ENCODE measurements at regions not wholly inside any gene's neighbourhood (a gene's known extent, or its start where the extent isn't known, plus 50 kb on each side); places are given as distances from the start of the nearest gene placed in this dataset.
A peak's percentile ranks its signal among the peaks of the same experiment; 100 is the strongest.

DNA sequence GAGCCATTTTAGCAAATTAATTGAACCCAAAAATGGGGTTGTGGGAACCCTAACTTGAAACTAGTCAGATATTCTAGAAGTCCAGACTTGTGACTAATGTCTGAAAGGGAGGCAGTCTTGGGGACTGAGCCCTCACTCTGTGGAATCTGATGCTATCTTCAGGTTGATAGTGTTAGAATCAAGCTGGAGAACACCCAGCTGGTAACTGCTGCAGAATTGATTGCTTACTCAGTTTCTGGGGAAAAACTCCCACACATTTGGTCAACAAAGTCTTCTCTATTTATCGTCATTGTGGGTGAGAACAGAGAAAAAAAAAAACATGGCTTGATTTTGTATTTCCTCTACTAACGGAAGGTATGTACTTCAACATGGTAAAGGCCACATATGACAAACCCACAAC is 1925.8 kb upstream of the CELF4 start:
- DNase-seq (ENCODE audit: extremely low spot score) = no peak
- ChIA-PET CTCF (no interaction called here), POLR2A (interaction anchor here (0.6 kb wide), 1 partner anchor 43 kb away, joined by 3 read pairs; no protein-coding TSS in a partner anchor)
- TF ChIP-seq TARDBP (IDR thresholded peaks at IDR 0.05) = no peak
- no peak for TF ChIP-seq FOXK2 (IDR thresholded peaks at IDR 0.05)
- TF ChIP-seq ARNT (IDR thresholded peaks at IDR 0.05) = no peak
- TF ChIP-seq LEF1 (IDR thresholded peaks at IDR 0.05; ENCODE audit: borderline replicate concordance) = no peak
- no peak for TF ChIP-seq ELF4 (IDR thresholded peaks at IDR 0.05)
- no peak for TF ChIP-seq L3MBTL2 (conservative IDR thresholded peaks at IDR 0.05)
- TF ChIP-seq NFRKB (IDR thresholded peaks at IDR 0.05) = no peak
- TF ChIP-seq, protein P1, sequence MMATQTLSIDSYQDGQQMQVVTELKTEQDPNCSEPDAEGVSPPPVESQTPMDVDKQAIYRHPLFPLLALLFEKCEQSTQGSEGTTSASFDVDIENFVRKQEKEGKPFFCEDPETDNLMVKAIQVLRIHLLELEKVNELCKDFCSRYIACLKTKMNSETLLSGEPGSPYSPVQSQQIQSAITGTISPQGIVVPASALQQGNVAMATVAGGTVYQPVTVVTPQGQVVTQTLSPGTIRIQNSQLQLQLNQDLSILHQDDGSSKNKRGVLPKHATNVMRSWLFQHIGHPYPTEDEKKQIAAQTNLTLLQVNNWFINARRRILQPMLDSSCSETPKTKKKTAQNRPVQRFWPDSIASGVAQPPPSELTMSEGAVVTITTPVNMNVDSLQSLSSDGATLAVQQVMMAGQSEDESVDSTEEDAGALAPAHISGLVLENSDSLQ (IDR thresholded peaks at IDR 0.05) = no peak
- no peak for TF ChIP-seq FOXM1 (IDR thresholded peaks at IDR 0.05; ENCODE audit: borderline replicate concordance)
- TF ChIP-seq FOXA1 (IDR thresholded peaks at IDR 0.05) = no peak
- no peak for TF ChIP-seq CTBP1 (IDR thresholded peaks at IDR 0.05; ENCODE audit: borderline replicate concordance)
- no peak for TF ChIP-seq HDGF (IDR thresholded peaks at IDR 0.05; ENCODE audit: borderline replicate concordance)
- TF ChIP-seq BHLHE40 (IDR thresholded peaks at IDR 0.05; ENCODE audit: borderline replicate concordance) = no peak
- no peak for TF ChIP-seq ZNF384 (IDR thresholded peaks at IDR 0.05)
- no peak for TF ChIP-seq SUZ12 (IDR thresholded peaks at IDR 0.05)
- no peak for TF ChIP-seq SP1 (IDR thresholded peaks at IDR 0.05)

- CTCF ChIA-PET = no interaction called here
- POLR2A ChIA-PET = no interaction called here
- DNase-seq (ENCODE audit: extremely low spot score) = no peak
- no peak for TF ChIP-seq ARNT (IDR thresholded peaks at IDR 0.05)
- TF ChIP-seq LEF1 (IDR thresholded peaks at IDR 0.05; ENCODE audit: borderline replicate concordance) = no peak
- no peak for TF ChIP-seq FOXK2 (IDR thresholded peaks at IDR 0.05)
- TF ChIP-seq, protein P1 (IDR thresholded peaks at IDR 0.05) = no peak
- TF ChIP-seq FOXA1 (IDR thresholded peaks at IDR 0.05) = no peak
- TF ChIP-seq SP1 (IDR thresholded peaks at IDR 0.05) = no peak
- TF ChIP-seq SUZ12 (IDR thresholded peaks at IDR 0.05) = no peak
- TF ChIP-seq CTBP1 (IDR thresholded peaks at IDR 0.05; ENCODE audit: borderline replicate concordance) = no peak
- TF ChIP-seq TARDBP (IDR thresholded peaks at IDR 0.05) = no peak
- TF ChIP-seq L3MBTL2 (conservative IDR thresholded peaks at IDR 0.05) = no peak
- TF ChIP-seq HDGF (IDR thresholded peaks at IDR 0.05; ENCODE audit: borderline replicate concordance) = no peak
- TF ChIP-seq BHLHE40 (IDR thresholded peaks at IDR 0.05; ENCODE audit: borderline replicate concordance) = no peak
- no peak for TF ChIP-seq NFRKB (IDR thresholded peaks at IDR 0.05)
- no peak for TF ChIP-seq FOXM1 (IDR thresholded peaks at IDR 0.05; ENCODE audit: borderline replicate concordance)
- TF ChIP-seq ZNF384 (IDR thresholded peaks at IDR 0.05) = no peak
- TF ChIP-seq ELF4 (IDR thresholded peaks at IDR 0.05) = no peak
Observed at GRCh38 chr18:39489431-39489830, 1923.8 kb upstream of the CELF4 start.

- CTCF ChIA-PET = no interaction called here
Observed at GRCh38 chr18:39487932-39488331, 1922.3 kb upstream of the CELF4 start.

DNA sequence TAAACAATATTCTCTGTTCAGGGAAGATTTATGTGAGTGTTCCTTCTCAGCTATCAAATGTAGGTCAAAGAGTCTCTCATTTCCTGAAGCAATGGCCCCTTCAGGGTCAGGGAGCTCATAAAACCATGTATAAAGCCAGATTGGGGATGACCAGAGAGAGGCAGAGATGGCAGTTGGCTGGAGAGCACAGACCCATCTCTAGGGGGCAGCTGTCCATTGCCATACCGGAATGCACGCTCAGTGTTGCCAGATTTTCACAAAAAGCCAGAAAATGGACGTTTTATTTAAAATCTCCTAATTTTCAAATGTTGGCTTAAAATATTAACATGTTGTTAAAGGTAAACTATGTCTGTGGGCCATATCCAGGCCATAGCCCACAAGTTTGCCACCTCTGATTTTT is 1920.7 kb upstream of the CELF4 start:
- ChIA-PET POLR2A (no interaction called here), CTCF (interaction anchor here (0.5 kb wide), 1 partner anchor 827 kb away, joined by 4 read pairs; no protein-coding TSS in a partner anchor)
- TF ChIP-seq FOXA1 (IDR thresholded peaks at IDR 0.05) (no peak), FOXM1 (IDR thresholded peaks at IDR 0.05; ENCODE audit: borderline replicate concordance) (no peak), L3MBTL2 (conservative IDR thresholded peaks at IDR 0.05) (no peak), ELF4 (IDR thresholded peaks at IDR 0.05) (no peak), SUZ12 (IDR thresholded peaks at IDR 0.05) (no peak), BHLHE40 (IDR thresholded peaks at IDR 0.05; ENCODE audit: borderline replicate concordance) (no peak)
- TF ChIP-seq, protein P1 (IDR thresholded peaks at IDR 0.05) = no peak
- peak; percentile 21 for DNase-seq (ENCODE audit: extremely low spot score)

More at GRCh38 chr18:39487932-39488331, 1922.3 kb upstream of the CELF4 start:
- POLR2A ChIA-PET = interaction anchor here (1.2 kb wide), 1 partner anchor 25 kb away, joined by 3 read pairs; no protein-coding TSS in a partner anchor
- no peak for DNase-seq (ENCODE audit: extremely low spot score)
- no peak for TF ChIP-seq ELF4 (IDR thresholded peaks at IDR 0.05)
- no peak for TF ChIP-seq FOXK2 (IDR thresholded peaks at IDR 0.05)
- TF ChIP-seq ZNF384 (IDR thresholded peaks at IDR 0.05) = no peak
- no peak for TF ChIP-seq FOXA1 (IDR thresholded peaks at IDR 0.05)
- TF ChIP-seq BHLHE40 (IDR thresholded peaks at IDR 0.05; ENCODE audit: borderline replicate concordance) = no peak
- no peak for TF ChIP-seq NFRKB (IDR thresholded peaks at IDR 0.05)
- TF ChIP-seq CTBP1 (IDR thresholded peaks at IDR 0.05; ENCODE audit: borderline replicate concordance) = no peak
- TF ChIP-seq ARNT (IDR thresholded peaks at IDR 0.05) = no peak
- TF ChIP-seq HDGF (IDR thresholded peaks at IDR 0.05; ENCODE audit: borderline replicate concordance) = no peak
- no peak for TF ChIP-seq TARDBP (IDR thresholded peaks at IDR 0.05)
- TF ChIP-seq FOXM1 (IDR thresholded peaks at IDR 0.05; ENCODE audit: borderline replicate concordance) = no peak
- no peak for TF ChIP-seq SP1 (IDR thresholded peaks at IDR 0.05)
- no peak for TF ChIP-seq SUZ12 (IDR thresholded peaks at IDR 0.05)

- ChIA-PET POLR2A (no interaction called here), CTCF (no interaction called here)
- TF ChIP-seq SUZ12 (IDR thresholded peaks at IDR 0.05) (no peak), FOXM1 (IDR thresholded peaks at IDR 0.05; ENCODE audit: borderline replicate concordance) (no peak), FOXK2 (IDR thresholded peaks at IDR 0.05) (no peak), L3MBTL2 (conservative IDR thresholded peaks at IDR 0.05) (no peak), ZNF384 (IDR thresholded peaks at IDR 0.05) (no peak), SP1 (IDR thresholded peaks at IDR 0.05) (no peak), TARDBP (IDR thresholded peaks at IDR 0.05) (no peak), NFRKB (IDR thresholded peaks at IDR 0.05) (no peak), FOXA1 (IDR thresholded peaks at IDR 0.05) (no peak), BHLHE40 (IDR thresholded peaks at IDR 0.05; ENCODE audit: borderline replicate concordance) (no peak), ELF4 (IDR thresholded peaks at IDR 0.05) (no peak), HDGF (IDR thresholded peaks at IDR 0.05; ENCODE audit: borderline replicate concordance) (no peak), LEF1 (IDR thresholded peaks at IDR 0.05; ENCODE audit: borderline replicate concordance) (no peak), ARNT (IDR thresholded peaks at IDR 0.05) (no peak), CTBP1 (IDR thresholded peaks at IDR 0.05; ENCODE audit: borderline replicate concordance) (no peak)
- TF ChIP-seq, protein P1 (IDR thresholded peaks at IDR 0.05) = no peak
- no peak for DNase-seq (ENCODE audit: extremely low spot score)
Observed at GRCh38 chr18:39485696-39486095, 1920.1 kb upstream of the CELF4 start.

Measured in HEK293T (cell line).